IMR-90 (cell line): ENCODE measurements at regions not wholly inside any gene's neighbourhood (a gene's known extent, or its start where the extent isn't known, plus 50 kb on each side); places are given as distances from the start of the nearest gene placed in this dataset.

Experiments used
- MAZ ChIP-seq: IDR thresholded peaks from 2 replicates; pipeline ENCODE4 v1.6.1; 2012; ENCODE audit warnings: low read depth, mild to moderate bottlenecking, low read length, improper control_type of control experiment, moderate library complexity, borderline replicate concordance
- POLR2A ChIP-seq: IDR thresholded peaks from 2 replicates; pipeline ENCODE4 v1.6.1; 2012; ENCODE audit warnings: mild to moderate bottlenecking, low read depth, low read length
- RAD21 ChIP-seq: IDR thresholded peaks from 2 replicates; pipeline ENCODE4 v1.6.1; 2012; ENCODE audit warnings: low read length, improper control_type of control experiment
- RFX5 ChIP-seq: IDR thresholded peaks from 2 replicates; pipeline ENCODE4 v1.8.0; 2012; ENCODE audit warnings: low read depth, mild to moderate bottlenecking, low read length, moderate library complexity
- TF ChIP-seq, protein P1 (sequence below): conservative IDR thresholded peaks from 2 replicates; pipeline ENCODE4 v1.5.1; 2012; ENCODE audit warnings: mild to moderate bottlenecking, low read depth, low read length, improper control_type of control experiment

DNA sequence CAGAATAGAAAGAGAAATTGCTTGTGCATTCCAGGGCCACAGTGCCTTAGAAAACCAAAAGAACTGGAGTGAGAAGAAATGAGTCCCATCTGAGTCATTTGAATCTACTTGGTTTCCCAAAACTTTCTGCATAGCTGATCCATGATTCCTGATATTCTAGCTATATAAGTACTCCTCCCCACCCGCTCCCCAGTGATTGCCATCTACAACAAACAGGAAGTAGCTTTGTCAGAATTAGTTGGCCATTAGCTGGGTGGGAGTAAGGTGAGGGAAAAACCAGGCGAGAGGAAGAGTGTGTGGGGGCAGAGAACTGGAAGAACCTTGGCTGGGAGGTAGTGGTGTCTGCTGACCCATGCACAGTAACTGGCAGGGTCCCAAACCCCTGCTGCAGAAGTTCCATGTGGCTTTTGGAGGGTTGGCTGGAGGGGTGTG, 122.1 kb downstream of the ACAA2 start:
- TF ChIP-seq RFX5 (no peak), MAZ (peak; percentile 65; the same call in 1 of the 2 replicates), POLR2A (no peak), RAD21 (no peak)
- TF ChIP-seq, protein P1, sequence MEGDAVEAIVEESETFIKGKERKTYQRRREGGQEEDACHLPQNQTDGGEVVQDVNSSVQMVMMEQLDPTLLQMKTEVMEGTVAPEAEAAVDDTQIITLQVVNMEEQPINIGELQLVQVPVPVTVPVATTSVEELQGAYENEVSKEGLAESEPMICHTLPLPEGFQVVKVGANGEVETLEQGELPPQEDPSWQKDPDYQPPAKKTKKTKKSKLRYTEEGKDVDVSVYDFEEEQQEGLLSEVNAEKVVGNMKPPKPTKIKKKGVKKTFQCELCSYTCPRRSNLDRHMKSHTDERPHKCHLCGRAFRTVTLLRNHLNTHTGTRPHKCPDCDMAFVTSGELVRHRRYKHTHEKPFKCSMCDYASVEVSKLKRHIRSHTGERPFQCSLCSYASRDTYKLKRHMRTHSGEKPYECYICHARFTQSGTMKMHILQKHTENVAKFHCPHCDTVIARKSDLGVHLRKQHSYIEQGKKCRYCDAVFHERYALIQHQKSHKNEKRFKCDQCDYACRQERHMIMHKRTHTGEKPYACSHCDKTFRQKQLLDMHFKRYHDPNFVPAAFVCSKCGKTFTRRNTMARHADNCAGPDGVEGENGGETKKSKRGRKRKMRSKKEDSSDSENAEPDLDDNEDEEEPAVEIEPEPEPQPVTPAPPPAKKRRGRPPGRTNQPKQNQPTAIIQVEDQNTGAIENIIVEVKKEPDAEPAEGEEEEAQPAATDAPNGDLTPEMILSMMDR, result no peak
